IMR-90 (cell line): ENCODE measurements at regions not wholly inside any gene's neighbourhood (a gene's known extent, or its start where the extent isn't known, plus 50 kb on each side); places are given as distances from the start of the nearest gene placed in this dataset.

ENCODE experiments used
- CTCF ChIP-seq: conservative IDR thresholded peaks from 2 replicates; pipeline ENCODE4 v1.5.1; 2012; ENCODE audit warnings: mild to moderate bottlenecking, low read depth, low read length, improper control_type of control experiment
- MXI1 ChIP-seq: IDR thresholded peaks from 2 replicates; pipeline ENCODE4 v1.6.1; 2012; ENCODE audit warnings: low read depth, mild to moderate bottlenecking, low read length, moderate library complexity, borderline replicate concordance
- POLR2A ChIP-seq: IDR thresholded peaks from 2 replicates; pipeline ENCODE4 v1.6.1; 2012; ENCODE audit warnings: mild to moderate bottlenecking, low read depth, low read length
- RFX5 ChIP-seq: IDR thresholded peaks from 2 replicates; pipeline ENCODE4 v1.8.0; 2012; ENCODE audit warnings: low read depth, mild to moderate bottlenecking, low read length, moderate library complexity
- SMC3 ChIP-seq: fragments of 150-350 bp; IDR thresholded peaks from 2 replicates; pipeline ENCODE4 v1.6.1; 2016; ENCODE audit warnings: low read depth, mild to moderate bottlenecking, antibody characterized with exemption, low read length, moderate library complexity
- USF2 ChIP-seq: fragments of 150-350 bp; IDR thresholded peaks from 2 replicates; pipeline ENCODE4 v1.6.1; 2017; ENCODE audit warnings: mild to moderate bottlenecking, antibody characterized with exemption, low read length, low read depth
- TF ChIP-seq, protein P1 (sequence below): fragments of 150-350 bp; IDR thresholded peaks from 2 replicates; pipeline ENCODE4 v1.6.1; 2016; ENCODE audit warnings: low read depth, mild to moderate bottlenecking, low read length, moderate library complexity, borderline replicate concordance

DNA sequence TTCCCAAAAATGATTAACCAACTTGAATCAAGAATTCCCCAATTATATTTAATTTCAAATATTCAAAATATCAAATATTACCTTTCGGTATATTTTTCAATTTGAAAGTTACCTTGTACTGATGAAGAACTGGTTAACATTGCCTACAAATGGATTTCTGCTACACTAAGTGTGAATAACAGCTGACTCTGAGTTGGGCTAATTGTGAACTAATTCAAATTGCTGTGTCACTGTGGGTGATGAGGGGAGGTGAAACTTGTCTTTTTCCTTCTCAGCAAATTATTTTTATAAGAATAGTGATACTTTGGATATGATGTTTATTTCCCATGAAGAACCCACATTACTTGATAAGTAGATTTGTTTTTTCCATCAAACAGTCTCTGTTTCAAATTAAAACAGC, 103.4 kb upstream of the RPS23 start:
- TF ChIP-seq CTCF = no peak
- no peak for TF ChIP-seq SMC3
- TF ChIP-seq USF2 = no peak
- no peak for TF ChIP-seq POLR2A
- TF ChIP-seq MXI1 = no peak
- TF ChIP-seq, protein P1, sequence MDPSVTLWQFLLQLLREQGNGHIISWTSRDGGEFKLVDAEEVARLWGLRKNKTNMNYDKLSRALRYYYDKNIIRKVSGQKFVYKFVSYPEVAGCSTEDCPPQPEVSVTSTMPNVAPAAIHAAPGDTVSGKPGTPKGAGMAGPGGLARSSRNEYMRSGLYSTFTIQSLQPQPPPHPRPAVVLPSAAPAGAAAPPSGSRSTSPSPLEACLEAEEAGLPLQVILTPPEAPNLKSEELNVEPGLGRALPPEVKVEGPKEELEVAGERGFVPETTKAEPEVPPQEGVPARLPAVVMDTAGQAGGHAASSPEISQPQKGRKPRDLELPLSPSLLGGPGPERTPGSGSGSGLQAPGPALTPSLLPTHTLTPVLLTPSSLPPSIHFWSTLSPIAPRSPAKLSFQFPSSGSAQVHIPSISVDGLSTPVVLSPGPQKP = no peak
- TF ChIP-seq RFX5 = no peak
